SU-DHL-6 (cell line): ENCODE measurements at regions not wholly inside any gene's neighbourhood (a gene's known extent, or its start where the extent isn't known, plus 50 kb on each side); places are given as distances from the start of the nearest gene placed in this dataset.

ENCODE experiments used
- CTCF ChIP-seq: fragments of 200-600 bp; sonication (generic); IDR thresholded peaks from one replicate; pipeline ENCODE4 v1.5.1; 2017; ENCODE audit warnings: antibody characterized with exemption, mild to moderate bottlenecking, low read length, moderate library complexity; ENCODE audit not compliant: insufficient read depth, poor library complexity, severe bottlenecking
- EZH2phosphoT487 ChIP-seq: fragments of 200-600 bp; sonication (generic), shearing (Covaris generic); conservative IDR thresholded peaks from 2 replicates; pipeline ENCODE4 v1.6.1; 2018; ENCODE audit warnings: mild to moderate bottlenecking, antibody characterized with exemption, low read length, moderate library complexity, mixed read lengths

DNA sequence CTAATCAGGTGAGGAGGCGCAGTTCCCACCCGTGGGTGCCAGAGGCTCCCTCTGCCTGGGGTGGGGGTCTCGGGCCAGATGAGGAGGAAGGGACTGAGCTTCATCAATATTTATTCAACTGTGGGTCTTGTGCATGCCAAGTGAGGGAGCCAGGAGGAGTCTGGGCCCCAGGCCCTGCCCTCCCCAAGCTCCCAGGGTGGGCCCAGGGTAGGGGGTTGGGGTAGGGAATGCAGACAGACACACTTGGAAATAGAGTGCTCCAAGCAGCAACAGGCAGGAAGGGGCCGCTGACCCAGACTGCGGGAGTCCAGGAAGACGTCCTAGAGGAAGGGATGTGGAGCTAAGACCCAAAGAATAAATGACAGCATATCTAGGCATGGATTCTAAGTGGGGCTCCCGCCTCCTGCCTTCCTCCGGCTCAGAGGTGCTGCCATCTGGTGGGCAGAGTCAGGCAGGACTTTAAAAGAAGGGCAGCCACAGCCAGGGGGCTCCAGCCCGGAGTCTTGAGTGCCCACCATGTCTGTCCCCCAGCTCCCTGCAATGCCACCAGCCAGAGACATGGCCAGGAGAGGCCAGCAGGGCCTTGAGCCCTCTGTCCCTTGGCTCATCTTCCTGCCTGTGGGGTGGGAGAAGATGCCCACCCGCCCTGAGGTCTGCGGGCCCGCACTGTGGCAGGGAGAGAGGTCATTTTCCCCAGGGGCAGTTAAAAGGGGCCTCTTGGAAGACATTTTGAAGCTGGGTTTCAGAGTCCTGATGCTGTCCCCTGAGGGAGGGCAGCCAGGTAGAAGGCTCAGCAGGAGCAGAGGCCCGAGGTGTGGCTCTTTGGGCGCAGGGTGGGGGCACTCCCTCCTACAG is 70.1 kb downstream of the PHETA1 start:
- no peak for TF ChIP-seq EZH2phosphoT487
- TF ChIP-seq CTCF = peak; percentile 65
